OCI-LY1 (cell line): ENCODE measurements at regions not wholly inside any gene's neighbourhood (a gene's known extent, or its start where the extent isn't known, plus 50 kb on each side); places are given as distances from the start of the nearest gene placed in this dataset.
"Not testable (repeated sequence)": the region's sequence is repeated elsewhere in the genome, so short reads cannot be mapped to it uniquely, and the experiment has no call there.

Experiments used
- H2AFZ ChIP-seq: fragments of 200-600 bp; sonication (generic), shearing (Covaris generic); 2 replicates; pipeline ENCODE4 v1.6.0; 2014; ENCODE audit warnings: antibody characterized with exemption, mild to moderate bottlenecking, low read length
- H3F3A ChIP-seq: fragments of 200-600 bp; sonication (generic), shearing (Covaris generic); 2 replicates; pipeline ENCODE4 v1.6.0; 2014; ENCODE audit warnings: mild to moderate bottlenecking, antibody characterized with exemption, low read length, moderate library complexity; ENCODE audit not compliant: insufficient read depth
- H3K27ac ChIP-seq: fragments of 200-600 bp; sonication (generic); 2 replicates; pipeline ENCODE4 v1.5.1; 2014; ENCODE audit warnings: low read length, mixed run types, mild to moderate bottlenecking, low read depth; ENCODE audit not compliant: poor library complexity, severe bottlenecking
- H3K27me3 ChIP-seq: fragments of 200-600 bp; sonication (generic); 2 replicates; pipeline ENCODE4 v1.6.0; 2014; ENCODE audit warnings: antibody characterized with exemption, mild to moderate bottlenecking, low read length, moderate library complexity; ENCODE audit not compliant: insufficient read depth
- H3K36me3 ChIP-seq: fragments of 200-600 bp; sonication (generic); 2 replicates; pipeline ENCODE4 v1.6.1; 2014; ENCODE audit warnings: mild to moderate bottlenecking, antibody characterized with exemption, low read length, moderate library complexity, mixed read lengths; ENCODE audit not compliant: insufficient read depth
- H3K4me1 ChIP-seq: fragments of 200-600 bp; sonication (generic); 2 replicates; pipeline ENCODE4 v1.5.1; 2014; ENCODE audit warnings: mild to moderate bottlenecking, low read length, moderate library complexity; ENCODE audit not compliant: insufficient read depth, severe bottlenecking
- H3K4me2 ChIP-seq: fragments of 200-600 bp; sonication (generic), shearing (Covaris generic); 2 replicates; pipeline ENCODE4 v1.6.1; 2014; ENCODE audit warnings: low read length
- H3K4me3 ChIP-seq: fragments of 200-600 bp; sonication (generic); 2 replicates; pipeline ENCODE4 v1.5.1; 2014; ENCODE audit warnings: low read length, low read depth, mild to moderate bottlenecking, mixed read lengths; ENCODE audit not compliant: poor library complexity, severe bottlenecking
- H3K79me2 ChIP-seq: fragments of 200-600 bp; shearing (Covaris generic); 2 replicates; pipeline ENCODE4 v1.6.1; 2016; ENCODE audit warnings: mixed run types, low read length, mixed read lengths; ENCODE audit not compliant: insufficient read depth
- H3K9ac ChIP-seq: fragments of 200-600 bp; sonication (generic), shearing (Covaris generic); 2 replicates; pipeline ENCODE4 v1.6.1; 2014; ENCODE audit warnings: mild to moderate bottlenecking, low read length, mixed read lengths
- H3K9me2 ChIP-seq: fragments of 200-600 bp; sonication (generic), shearing (Covaris generic); 2 replicates; pipeline ENCODE4 v1.6.1; 2014; ENCODE audit warnings: low read depth, mild to moderate bottlenecking, low read length, mixed read lengths
- H3K9me3 ChIP-seq: fragments of 200-600 bp; shearing (Covaris generic); 2 replicates; pipeline ENCODE4 v1.6.1; 2014; ENCODE audit warnings: low read length, mixed read lengths
- H4K20me1 ChIP-seq: fragments of 200-600 bp; sonication (generic), shearing (Covaris generic); 2 replicates; pipeline ENCODE4 v1.6.0; 2016; ENCODE audit warnings: mild to moderate bottlenecking, low read length; ENCODE audit not compliant: insufficient read depth
- CTCF ChIP-seq: fragments of 200-600 bp; sonication (generic), shearing (Covaris generic); IDR thresholded peaks from 2 replicates; pipeline ENCODE4 v1.5.1; 2017; ENCODE audit warnings: mild to moderate bottlenecking, antibody characterized with exemption, low read length, moderate library complexity, mixed read lengths
- EZH2 ChIP-seq: fragments of 200-600 bp; sonication (generic), shearing (Covaris generic); IDR thresholded peaks from 2 replicates; pipeline ENCODE4 v1.8.0; 2017; ENCODE audit warnings: borderline replicate concordance, mixed run types, mild to moderate bottlenecking, antibody characterized with exemption, low read length, moderate library complexity, mixed read lengths

GRCh38 chr2:193843675-193844074 is 1648.9 kb upstream of the TMEFF2 start:
- H3K9me2 ChIP-seq: no peaks in the 10 kb centered on the region
- no peak overlapping the region for H2AFZ ChIP-seq
- H3K4me1 ChIP-seq: no peaks in the 10 kb centered on the region
- H3K9ac ChIP-seq: no peak overlapping the region
- no peak overlapping the region for H3K4me2 ChIP-seq
- H3K9me3 ChIP-seq: no peaks in the 10 kb centered on the region
- H3K27me3 ChIP-seq: no peaks in the 10 kb centered on the region
- TF ChIP-seq CTCF: no peak
- TF ChIP-seq EZH2: no peak
- no peaks in the 10 kb centered on the region for H4K20me1 ChIP-seq
- no peaks in the 10 kb centered on the region for H3F3A ChIP-seq
- no peaks in the 10 kb centered on the region for H3K36me3 ChIP-seq
- no peak overlapping the region for H3K4me3 ChIP-seq
- no peak overlapping the region for H3K27ac ChIP-seq
- H3K79me2 ChIP-seq: no peaks in the 10 kb centered on the region

- Histone ChIP-seq H3K27ac (no peak overlapping the region), H4K20me1 (no peaks in the 10 kb centered on the region), H3K79me2 (no peaks in the 10 kb centered on the region), H2AFZ (no peak overlapping the region), H3K4me3 (no peak overlapping the region), H3K9ac (no peak overlapping the region), H3K4me2 (no peak overlapping the region), H3K4me1 (no peaks in the 10 kb centered on the region), H3K9me3 (no peaks in the 10 kb centered on the region), H3K36me3 (no peaks in the 10 kb centered on the region), H3K27me3 (no peaks in the 10 kb centered on the region), H3F3A (no peaks in the 10 kb centered on the region), H3K9me2 (no peaks in the 10 kb centered on the region)
- no peak for TF ChIP-seq CTCF
- no peak for TF ChIP-seq EZH2
Measured at GRCh38 chr2:193841384-193842150, 1646.8 kb upstream of the TMEFF2 start.

DNA sequence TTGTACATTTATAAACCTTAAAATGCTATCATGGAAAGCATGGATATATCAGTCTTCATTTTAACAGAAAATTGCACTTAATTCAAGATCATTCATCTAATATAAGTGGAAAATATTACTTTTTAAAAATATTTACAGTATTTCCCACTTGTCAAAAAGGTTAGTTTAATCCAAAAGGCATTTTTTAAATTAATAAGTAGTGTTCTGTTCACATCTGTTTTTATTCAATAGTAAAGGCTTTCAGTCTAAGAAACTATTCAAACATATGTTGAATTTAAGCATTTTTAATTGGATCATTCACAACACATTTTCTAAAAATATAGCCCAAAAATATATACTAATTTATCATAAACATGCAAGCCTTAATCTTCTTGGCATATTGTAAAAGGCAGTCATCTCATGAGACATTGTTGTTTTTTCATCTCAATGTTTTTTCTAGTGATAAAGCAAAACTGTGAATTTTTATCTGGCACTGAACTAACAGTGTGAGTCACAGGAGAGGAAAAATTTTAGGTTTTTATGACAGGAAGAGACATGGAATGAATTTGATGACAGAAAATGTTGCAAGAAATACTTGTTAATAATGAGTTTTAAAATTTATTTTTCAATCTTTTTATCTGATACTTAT is 1642.5 kb upstream of the TMEFF2 start:
- no peak overlapping the region for H3K27ac ChIP-seq
- TF ChIP-seq EZH2 (no peak), CTCF (no peak)
- no peaks in the 10 kb centered on the region for H3K27me3 ChIP-seq
- no peaks in the 10 kb centered on the region for H3K79me2 ChIP-seq
- no peak overlapping the region for H2AFZ ChIP-seq
- H3F3A ChIP-seq: no peaks in the 10 kb centered on the region
- H3K4me1 ChIP-seq: no peaks in the 10 kb centered on the region
- no peaks in the 10 kb centered on the region for H4K20me1 ChIP-seq
- no peak overlapping the region for H3K9ac ChIP-seq
- H3K4me3 ChIP-seq: no peak overlapping the region
- no peaks in the 10 kb centered on the region for H3K36me3 ChIP-seq
- no peaks in the 10 kb centered on the region for H3K9me2 ChIP-seq
- H3K4me2 ChIP-seq: no peak overlapping the region
- no peaks in the 10 kb centered on the region for H3K9me3 ChIP-seq

GRCh38 chr2:193836424-193837006 is 1641.8 kb upstream of the TMEFF2 start:
- H3K27ac ChIP-seq, H3K9me3 ChIP-seq, H4K20me1 ChIP-seq, H3F3A ChIP-seq, H3K4me3 ChIP-seq, H3K4me2 ChIP-seq, H2AFZ ChIP-seq, H3K36me3 ChIP-seq, H3K4me1 ChIP-seq, H3K9ac ChIP-seq, H3K9me2 ChIP-seq, H3K79me2 ChIP-seq, H3K27me3 ChIP-seq: not testable (repeated sequence)

- H3K4me2 ChIP-seq, H3K36me3 ChIP-seq, H4K20me1 ChIP-seq, H3K9me2 ChIP-seq, H2AFZ ChIP-seq, H3K4me3 ChIP-seq, H3K9me3 ChIP-seq, H3K27me3 ChIP-seq, H3K9ac ChIP-seq, H3K27ac ChIP-seq, H3K4me1 ChIP-seq, H3K79me2 ChIP-seq, H3F3A ChIP-seq: not testable (repeated sequence)
Measured at GRCh38 chr2:193833895-193834294, 1639.2 kb upstream of the TMEFF2 start.
